SHP77 treated with DMSO at 0.1 percent for 48 hours (cell line): ENCODE measurements at regions not wholly inside any gene's neighbourhood (a gene's known extent, or its start where the extent isn't known, plus 50 kb on each side); places are given as distances from the start of the nearest gene placed in this dataset.
A peak's percentile ranks its signal among the peaks of the same experiment; 100 is the strongest.

Experiments used
- DNase-seq: peaks from one replicate; lab custom pipeline; 2025; lab: John Stamatoyannopoulos, UW

DNA sequence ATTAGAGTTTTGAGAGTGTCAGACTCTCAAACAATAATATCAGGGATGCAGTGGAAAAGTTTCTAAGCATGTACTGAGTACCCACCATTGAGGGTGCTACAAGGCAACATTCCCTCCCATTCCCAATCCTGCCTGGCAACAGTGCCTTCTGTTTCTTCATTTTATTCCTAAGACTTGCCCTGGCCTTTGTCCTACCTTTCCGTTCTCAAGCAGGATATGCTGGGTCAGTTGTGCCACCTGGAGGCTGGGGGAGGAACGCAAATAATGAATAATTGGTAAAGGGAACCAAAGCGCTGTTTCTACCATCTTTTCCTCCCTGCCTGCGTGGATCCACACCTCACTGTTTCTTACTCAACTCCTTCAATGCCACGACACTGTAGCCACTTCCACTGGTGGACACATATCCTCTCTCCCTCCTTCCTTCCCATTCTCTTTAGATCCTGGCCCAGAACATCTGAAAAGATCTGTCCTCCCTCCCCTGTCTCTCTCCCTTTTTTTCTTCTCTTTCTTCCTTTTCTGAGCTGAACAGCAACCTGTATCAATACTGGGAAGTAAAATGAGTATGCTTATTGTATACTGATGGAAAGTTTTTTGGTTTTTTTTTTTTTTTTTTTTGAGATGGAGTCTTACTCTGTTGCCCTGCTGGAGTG is 149.5 kb downstream of the C9orf152 start:
- DNase-seq, result peak; percentile 28

DNA sequence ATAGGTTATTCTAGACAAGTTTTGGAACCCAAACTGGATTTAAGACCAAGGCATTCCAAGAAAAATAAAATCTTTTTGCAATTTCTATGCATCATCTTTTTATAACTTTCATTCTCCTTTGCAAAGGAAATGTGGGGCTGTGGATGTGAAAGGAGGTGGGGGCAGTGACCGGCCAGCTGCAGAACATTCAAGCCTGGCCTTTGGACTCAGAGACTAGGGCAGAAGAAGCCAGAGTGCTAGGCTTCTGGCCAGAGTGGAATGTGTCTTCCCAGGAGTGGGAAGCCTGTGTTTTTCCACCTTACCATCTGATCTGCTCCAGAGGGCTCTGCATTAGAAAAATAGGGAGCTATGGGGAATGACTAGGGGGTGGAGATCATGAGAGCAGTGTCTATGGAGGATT is 148.5 kb downstream of the C9orf152 start:
- DNase-seq, result no peak

GRCh38 chr9:110064803-110065202 is 143.2 kb downstream of the C9orf152 start:
- DNase-seq, result no peak

DNA sequence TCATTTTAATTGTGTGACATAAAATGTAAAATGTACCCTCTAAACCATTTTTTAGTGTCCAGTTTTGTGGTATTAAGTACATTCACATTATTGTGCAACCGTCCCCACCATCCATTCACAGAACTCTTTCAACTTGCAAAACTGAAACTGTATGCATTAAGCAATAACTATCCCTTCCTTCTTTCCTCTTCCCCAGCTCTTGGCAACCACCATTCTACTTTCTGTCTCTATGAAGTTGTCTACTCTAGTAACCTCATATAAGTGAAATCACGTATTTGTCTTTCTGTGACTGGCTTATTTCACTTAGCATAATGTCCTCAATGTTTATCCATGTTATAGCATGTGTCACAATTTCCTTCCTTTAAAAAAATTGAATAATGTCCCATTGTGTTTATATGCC is 142.4 kb downstream of the C9orf152 start:
- DNase-seq, result no peak

DNA sequence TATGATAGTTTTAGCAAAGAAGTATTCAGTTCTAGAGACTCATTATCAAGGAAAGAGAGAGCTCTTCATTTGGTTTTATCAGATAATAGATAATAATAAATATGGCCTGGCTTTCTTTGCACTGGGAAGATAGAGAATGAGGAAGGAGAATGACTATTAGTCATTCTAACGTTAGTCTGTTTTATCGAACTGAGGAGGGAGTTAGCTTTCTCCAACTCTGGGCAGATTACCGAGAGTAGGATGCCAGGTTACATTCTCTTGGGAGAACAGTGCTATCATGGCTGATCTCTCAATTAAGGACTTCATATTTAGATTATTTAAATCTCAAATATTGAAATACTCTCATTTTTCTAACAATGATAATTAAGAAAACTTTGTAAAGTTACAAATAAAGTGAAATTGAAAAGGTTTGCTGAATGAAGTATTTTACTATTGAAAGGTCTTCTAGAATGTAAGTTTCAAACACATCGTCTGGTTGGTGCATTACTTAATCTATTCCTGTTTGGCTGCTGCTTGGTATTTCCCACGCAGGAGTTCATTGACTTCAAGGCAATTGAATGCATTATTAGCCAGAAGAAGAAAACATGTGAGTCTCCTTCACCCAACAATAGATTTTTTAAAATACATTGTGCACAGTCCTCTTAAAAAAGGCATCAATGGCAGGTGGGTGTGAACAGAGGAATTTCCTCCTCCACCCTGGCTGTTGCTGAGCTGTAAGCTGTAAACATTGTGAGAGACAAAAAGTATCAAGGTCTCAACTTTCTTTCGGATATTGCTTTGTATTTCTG is 140.8 kb downstream of the C9orf152 start:
- no peak for DNase-seq

DNA sequence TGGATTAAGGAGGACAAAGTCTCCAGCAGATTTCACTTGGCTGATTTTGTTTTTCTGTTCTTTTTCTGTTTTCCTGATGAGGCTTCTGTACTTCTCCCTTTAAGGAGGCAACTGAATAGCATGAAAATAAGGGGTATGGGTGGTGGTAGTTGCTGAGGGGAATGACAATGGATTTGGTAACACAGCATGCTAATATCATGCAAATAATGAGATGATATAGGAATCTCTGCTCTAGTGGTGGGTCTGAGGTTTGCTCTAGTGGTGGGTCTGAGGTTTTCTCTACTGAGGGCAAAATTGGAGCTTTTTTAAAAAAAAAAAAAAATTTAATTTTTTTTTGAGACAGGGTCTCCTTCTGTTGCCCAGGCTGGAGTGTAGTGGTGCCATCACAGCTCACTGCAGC is 139.7 kb downstream of the C9orf152 start:
- no peak for DNase-seq

GRCh38 chr9:110069326-110070248 is 138.4 kb downstream of the C9orf152 start:
- no peak for DNase-seq

DNA sequence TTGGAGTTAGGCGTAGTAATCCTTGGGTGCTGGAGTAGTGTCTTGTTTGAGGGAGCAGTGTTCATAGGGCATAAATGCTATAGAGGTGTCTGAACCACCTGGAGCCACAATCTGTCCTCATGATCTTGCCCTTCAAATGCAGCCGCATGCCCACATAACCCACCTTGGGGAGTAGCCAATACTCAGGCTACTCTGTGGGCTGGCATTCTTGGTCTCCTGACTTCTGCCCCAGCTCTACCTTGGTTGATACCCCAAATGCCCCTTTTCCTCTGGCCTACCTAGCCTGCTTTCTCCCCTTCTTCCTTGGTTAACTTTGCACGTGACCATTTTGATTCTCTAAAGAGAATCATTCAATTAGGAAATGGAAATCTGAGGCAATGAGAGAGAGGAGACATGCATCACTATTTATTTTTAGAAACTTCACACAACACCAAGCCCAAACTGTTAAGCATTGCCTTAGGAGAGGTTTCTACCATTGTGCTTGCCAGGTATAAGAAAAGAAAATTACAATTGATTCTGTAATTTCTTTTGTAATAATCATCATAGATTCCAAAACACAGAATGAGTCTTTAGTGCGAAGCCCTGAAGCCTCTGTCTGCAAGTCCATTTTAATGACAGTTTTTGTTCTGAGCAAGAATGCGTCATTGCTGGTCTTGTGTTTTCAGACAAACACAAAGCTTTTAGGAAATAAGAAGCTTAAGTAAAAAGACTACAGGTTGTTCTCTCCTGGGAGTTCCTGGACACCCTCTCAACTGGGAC is 135.2 kb downstream of the C9orf152 start:
- no peak for DNase-seq

- no peak for DNase-seq
These were observed 134.5 kb downstream of the C9orf152 start for GRCh38 chr9:110073356-110073905.

DNA sequence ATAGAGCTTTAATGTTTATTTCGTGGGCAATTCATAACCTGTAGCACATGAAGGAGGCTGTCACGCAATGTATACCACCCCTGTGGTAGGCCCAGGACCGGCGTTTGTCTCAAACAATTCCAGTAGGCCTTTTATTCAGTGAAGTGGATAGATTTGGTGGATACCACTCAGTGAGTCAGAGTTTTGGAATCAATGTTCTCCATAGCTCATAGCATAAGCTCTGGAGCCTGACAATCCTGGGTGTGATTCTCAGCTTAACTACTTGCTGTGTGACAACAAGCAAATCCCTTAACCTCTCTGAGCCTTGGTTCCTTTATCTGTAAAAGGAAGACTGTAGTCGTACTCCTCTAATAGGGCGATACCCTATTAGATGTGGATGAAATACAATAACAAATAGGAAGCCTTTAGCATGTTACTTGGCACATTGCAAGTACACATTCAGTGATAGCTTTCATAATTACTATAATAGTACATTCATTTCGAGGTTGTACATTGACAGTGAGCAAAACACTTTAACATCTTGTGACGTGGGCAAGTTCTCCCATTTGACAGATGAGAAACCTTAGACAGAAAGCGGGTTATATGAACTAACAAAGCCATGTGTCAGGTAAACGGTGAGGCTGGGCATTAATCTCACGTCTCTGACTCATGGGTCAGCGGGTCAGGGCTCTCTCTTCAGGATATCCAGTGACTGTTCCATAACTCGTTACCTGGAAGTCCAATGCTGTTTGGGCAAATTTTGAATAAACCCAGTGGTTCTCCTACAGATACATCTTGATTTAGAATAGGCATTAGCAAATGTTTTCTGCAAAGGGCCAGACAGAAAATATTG is 130.8 kb downstream of the C9orf152 start:
- no peak for DNase-seq

GRCh38 chr9:110077925-110078324 is 130.0 kb downstream of the C9orf152 start:
- no peak for DNase-seq

DNA sequence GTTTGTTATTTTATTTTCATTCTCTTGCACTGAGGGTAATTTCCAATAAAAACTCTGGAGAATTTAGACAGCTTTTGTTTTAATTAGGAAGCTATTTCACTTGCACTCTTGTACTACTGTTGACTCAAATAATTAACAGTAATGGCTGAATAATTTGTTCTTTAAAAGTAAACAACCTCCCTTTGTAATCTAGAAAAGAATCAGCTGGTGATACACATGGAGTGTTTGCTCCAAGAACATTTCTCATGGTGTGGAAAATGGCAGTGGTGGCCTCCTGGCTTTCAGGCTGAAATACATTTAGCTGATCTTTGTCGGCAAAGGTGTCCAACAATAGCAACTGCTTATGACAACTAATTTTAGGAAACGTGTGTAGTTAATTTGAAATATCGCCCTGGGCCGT is 129.4 kb downstream of the C9orf152 start:
- DNase-seq, result no peak

DNA sequence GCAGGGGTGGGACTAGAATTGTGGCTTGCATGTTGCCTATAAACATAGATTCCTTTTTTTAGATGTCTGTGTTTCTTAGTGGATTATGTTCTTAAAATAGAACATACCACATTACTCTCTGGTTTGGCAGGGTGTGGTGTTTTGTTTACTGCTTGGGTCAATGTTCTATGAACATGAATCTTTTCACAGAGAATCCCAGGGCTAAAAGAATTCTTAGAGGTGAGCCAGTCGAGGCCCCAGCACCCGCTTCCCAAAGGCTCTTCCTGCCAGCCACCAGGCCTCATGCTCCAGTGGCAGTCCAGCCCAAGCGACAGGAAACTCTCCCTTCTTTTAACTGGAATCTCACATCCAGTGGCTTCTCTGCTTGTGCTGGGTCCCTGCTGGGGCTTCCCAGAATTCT is 126.6 kb downstream of the C9orf152 start:
- no peak for DNase-seq

GRCh38 chr9:110083866-110084265 is 124.1 kb downstream of the C9orf152 start:
- no peak for DNase-seq

- no peak for DNase-seq
These were observed 121.4 kb downstream of the C9orf152 start for GRCh38 chr9:110086537-110086936.

- no peak for DNase-seq
These were observed 120.4 kb downstream of the C9orf152 start for GRCh38 chr9:110087605-110088004.

DNA sequence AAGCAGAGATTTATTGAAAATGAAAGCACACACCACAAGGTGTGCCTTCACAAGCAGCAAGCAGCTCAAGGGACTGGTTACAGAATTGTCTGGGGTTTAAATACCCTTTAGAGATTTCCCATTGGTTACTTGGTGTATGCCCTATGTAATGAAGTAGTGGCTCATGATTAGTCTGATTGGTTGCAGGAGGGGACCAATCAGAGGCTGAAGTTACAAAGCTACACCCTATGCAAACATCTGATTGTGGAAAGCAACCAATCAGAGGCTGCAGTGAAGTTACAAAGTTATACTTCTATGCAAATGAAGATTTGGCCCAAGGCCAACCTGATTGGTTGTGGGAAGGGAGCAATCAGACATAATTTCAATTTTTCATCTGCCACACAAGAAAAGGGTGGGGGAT is 119.9 kb downstream of the C9orf152 start:
- no peak for DNase-seq

- no peak for DNase-seq
These were observed 118.1 kb downstream of the C9orf152 start for GRCh38 chr9:110089681-110090370.

DNA sequence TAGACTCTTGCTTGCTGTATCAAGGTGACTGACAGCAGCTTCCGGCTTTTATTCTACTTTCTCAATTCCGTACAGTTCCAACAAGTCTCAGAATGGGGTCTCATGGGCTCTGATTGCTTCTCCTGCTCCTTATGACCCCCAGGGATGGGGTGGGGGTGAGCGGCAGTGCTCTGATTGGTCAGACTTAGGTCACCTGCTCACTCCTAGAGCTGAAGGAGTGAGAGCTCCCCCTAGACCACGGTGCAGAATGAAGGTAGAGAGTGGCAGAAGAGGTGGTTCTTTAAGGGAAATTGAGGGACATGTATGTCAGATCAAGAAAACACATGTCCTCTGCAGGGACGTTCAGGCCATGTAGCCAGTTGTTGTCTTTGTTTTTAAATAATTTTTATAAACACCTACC is 115.2 kb downstream of the C9orf152 start:
- no peak for DNase-seq

- no peak for DNase-seq
These were observed 114.5 kb downstream of the C9orf152 start for GRCh38 chr9:110093417-110093816.
